ENCODE measurements at regions not wholly inside any gene's neighbourhood (a gene's known extent, or its start where the extent isn't known, plus 50 kb on each side); places are given as distances from the start of the nearest gene placed in this dataset.

- Histone ChIP-seq H4K20me1 (no peaks in the 10 kb centered on the region), H3K9ac (no peak overlapping the region), H3K36me3 (no peaks in the 10 kb centered on the region), H3K9me3 (peaks cover 9% of the 10 kb centered on the region), H3K4me2 (no peak overlapping the region), H3K4me3 (no peak overlapping the region), H3K27ac (no peak overlapping the region), H3K27me3 (no peaks in the 10 kb centered on the region), H3K4me1 (peaks cover 15% of the 10 kb centered on the region)
- TF ChIP-seq Cebpa-rat (IDR thresholded peaks at IDR 0.05): no peak
Observed at GRCh38 chr14:101500681-101501080, 60.6 kb upstream of the DIO3 start.

GRCh38 chr14:101501341-101501740, 60.0 kb upstream of the DIO3 start:
- Histone ChIP-seq H3K9ac (no peak overlapping the region), H3K9me3 (peaks cover 9% of the 10 kb centered on the region), H3K27ac (no peak overlapping the region), H3K27me3 (no peaks in the 10 kb centered on the region), H3K4me1 (peaks cover 22% of the 10 kb centered on the region), H3K4me3 (no peak overlapping the region), H4K20me1 (no peaks in the 10 kb centered on the region), H3K36me3 (no peaks in the 10 kb centered on the region), H3K4me2 (no peak overlapping the region)
- TF ChIP-seq Cebpa-rat (IDR thresholded peaks at IDR 0.05): no peak

GRCh38 chr14:101501858-101502615, 59.3 kb upstream of the DIO3 start:
- Histone ChIP-seq H3K9ac (no peak overlapping the region), H3K36me3 (no peaks in the 10 kb centered on the region), H4K20me1 (no peaks in the 10 kb centered on the region), H3K9me3 (peaks cover 9% of the 10 kb centered on the region), H3K4me3 (no peak overlapping the region), H3K27me3 (no peaks in the 10 kb centered on the region), H3K4me2 (no peak overlapping the region), H3K27ac (no peak overlapping the region), H3K4me1 (peaks cover 29% of the 10 kb centered on the region)
- no peak for TF ChIP-seq Cebpa-rat (IDR thresholded peaks at IDR 0.05)

- H4K20me1 ChIP-seq: no peaks in the 10 kb centered on the region
- no peaks in the 10 kb centered on the region for H3K36me3 ChIP-seq
- H3K27me3 ChIP-seq: no peaks in the 10 kb centered on the region
- H3K4me3 ChIP-seq: no peak overlapping the region
- H3K9ac ChIP-seq: no peak overlapping the region
- H3K4me1 ChIP-seq: peaks cover 37% of the 10 kb centered on the region
- H3K4me2 ChIP-seq: no peak overlapping the region
- no peak for TF ChIP-seq Cebpa-rat (IDR thresholded peaks at IDR 0.05)
- peaks cover 9% of the 10 kb centered on the region for H3K9me3 ChIP-seq
- H3K27ac ChIP-seq: no peak overlapping the region
Observed at GRCh38 chr14:101502761-101503392, 58.4 kb upstream of the DIO3 start.

- Histone ChIP-seq H3K4me3 (no peak overlapping the region), H3K36me3 (no peaks in the 10 kb centered on the region), H3K27ac (no peak overlapping the region), H3K4me1 (peaks cover 44% of the 10 kb centered on the region), H3K9me3 (peaks cover 9% of the 10 kb centered on the region), H3K27me3 (no peaks in the 10 kb centered on the region), H3K4me2 (no peak overlapping the region), H3K9ac (no peak overlapping the region), H4K20me1 (no peaks in the 10 kb centered on the region)
- TF ChIP-seq Cebpa-rat (IDR thresholded peaks at IDR 0.05): no peak
Observed at GRCh38 chr14:101503431-101504095, 57.7 kb upstream of the DIO3 start.

GRCh38 chr14:101504096-101504948, 57.0 kb upstream of the DIO3 start:
- H3K4me2 ChIP-seq: peak overlapping the region; percentile 81; the same call in 1 of the 2 replicates

GRCh38 chr14:101505236-101505970, 55.9 kb upstream of the DIO3 start:
- H3K36me3 ChIP-seq: no peaks in the 10 kb centered on the region
- H3K9me3 ChIP-seq: peaks cover 9% of the 10 kb centered on the region
- H3K4me3 ChIP-seq: 0 out of 2 replicates have a peak overlapping the region, but pooled peaks have one; percentile 11
- H3K4me2 ChIP-seq: peak overlapping the region; percentile 81
- no peak for TF ChIP-seq Cebpa-rat (IDR thresholded peaks at IDR 0.05)
- H3K27ac ChIP-seq: peak overlapping the region; percentile 53; the same call in 1 of the 2 replicates
- peak overlapping the region; percentile 41; the same call in 1 of the 2 replicates for H3K9ac ChIP-seq
- H3K27me3 ChIP-seq: no peaks in the 10 kb centered on the region
- peaks cover 62% of the 10 kb centered on the region for H3K4me1 ChIP-seq
- no peaks in the 10 kb centered on the region for H4K20me1 ChIP-seq

More at GRCh38 chr14:101504096-101504948, 57.0 kb upstream of the DIO3 start:
- H3K4me3 ChIP-seq: no peak overlapping the region
- H3K4me1 ChIP-seq: peaks cover 51% of the 10 kb centered on the region
- no peaks in the 10 kb centered on the region for H3K36me3 ChIP-seq
- no peak overlapping the region for H3K27ac ChIP-seq
- H4K20me1 ChIP-seq: no peaks in the 10 kb centered on the region
- no peak overlapping the region for H3K9ac ChIP-seq
- H3K9me3 ChIP-seq: peaks cover 9% of the 10 kb centered on the region
- no peak for TF ChIP-seq Cebpa-rat (IDR thresholded peaks at IDR 0.05)
- H3K27me3 ChIP-seq: no peaks in the 10 kb centered on the region

- Histone ChIP-seq H4K20me1 (no peaks in the 10 kb centered on the region), H3K27ac (peak overlapping the region; percentile 53; the same call in 1 of the 2 replicates), H3K4me2 (peak overlapping the region; percentile 81), H3K9ac (0 out of 2 replicates have a peak overlapping the region, but pooled peaks have one; percentile 41), H3K36me3 (no peaks in the 10 kb centered on the region), H3K27me3 (no peaks in the 10 kb centered on the region), H3K4me3 (no peak overlapping the region), H3K9me3 (peaks cover 9% of the 10 kb centered on the region), H3K4me1 (peaks cover 72% of the 10 kb centered on the region)
- no peak for TF ChIP-seq Cebpa-rat (IDR thresholded peaks at IDR 0.05)
Observed at GRCh38 chr14:101506211-101506925, 54.9 kb upstream of the DIO3 start.
